GM12873 (cell line): ENCODE measurements at regions not wholly inside any gene's neighbourhood (a gene's known extent, or its start where the extent isn't known, plus 50 kb on each side); places are given as distances from the start of the nearest gene placed in this dataset.

ENCODE experiments used
- CTCF ChIP-seq: IDR thresholded peaks from 2 replicates; pipeline ENCODE4 v1.5.1; 2012; ENCODE audit warnings: low read depth, mild to moderate bottlenecking, moderate library complexity, low read length, control low read depth; ENCODE audit not compliant: insufficient read depth; ENCODE audit errors: missing control alignments

DNA sequence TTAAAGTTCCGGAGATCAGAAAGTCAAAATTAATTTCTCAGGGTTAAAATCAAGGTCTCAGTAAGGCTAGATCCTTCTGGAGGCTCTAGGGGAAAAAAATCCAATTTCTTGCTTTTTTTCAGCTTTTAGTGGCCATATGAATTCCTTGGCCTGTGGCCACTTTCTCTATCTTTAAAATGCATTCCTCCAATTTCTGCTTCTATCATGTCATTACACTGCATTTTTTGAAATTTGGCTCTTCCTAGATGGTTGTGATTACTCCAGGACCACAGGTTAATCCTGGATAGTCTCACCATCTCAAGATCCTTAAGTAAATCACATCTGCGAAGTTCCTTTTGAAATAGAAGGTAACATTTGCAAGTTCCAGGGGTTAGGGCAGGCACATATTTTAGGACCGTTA, 1294.9 kb upstream of the CITED2 start:
- no peak for TF ChIP-seq CTCF

- no peak for TF ChIP-seq CTCF
Observed at GRCh38 chr6:140663772-140664171, 1289.3 kb upstream of the CITED2 start.

DNA sequence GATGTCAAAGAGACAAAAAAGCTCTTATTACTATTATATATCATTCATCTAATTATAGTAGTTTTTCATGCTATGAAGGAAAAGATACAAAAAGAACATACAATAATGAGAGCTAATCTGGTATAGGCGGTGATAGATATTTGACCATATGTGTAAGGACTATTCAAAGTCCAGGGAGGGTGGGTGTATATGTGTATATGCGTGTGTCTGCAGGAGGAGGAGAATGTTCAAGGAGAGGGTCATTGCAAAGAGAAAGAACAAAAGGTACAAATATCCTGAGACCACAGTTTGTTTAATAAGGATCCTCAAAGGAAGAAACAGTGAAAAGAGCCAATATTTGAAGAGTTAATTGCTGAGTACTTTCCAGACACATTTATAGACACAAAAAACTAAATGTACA, 1288.6 kb upstream of the CITED2 start:
- no peak for TF ChIP-seq CTCF

GRCh38 chr6:140661691-140662090, 1287.2 kb upstream of the CITED2 start:
- no peak for TF ChIP-seq CTCF

DNA sequence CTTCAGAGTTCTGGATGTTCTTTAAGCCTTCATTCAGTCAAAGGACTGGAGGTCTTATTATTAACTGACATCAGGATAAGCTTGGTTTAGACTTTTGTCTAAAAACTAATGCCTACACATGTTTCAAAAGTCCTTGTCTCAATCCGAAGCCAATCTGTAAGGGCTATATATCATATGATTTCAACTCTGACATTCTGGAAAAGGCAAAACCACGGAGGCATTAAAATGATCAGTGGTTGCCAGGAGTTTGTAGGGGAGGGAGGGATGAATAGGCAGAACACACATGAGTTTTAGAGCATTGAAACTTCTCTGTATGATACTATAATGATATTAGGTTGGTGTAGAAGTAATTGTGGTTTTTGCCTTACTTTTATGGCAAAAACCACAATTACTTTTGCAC, 1285.8 kb upstream of the CITED2 start:
- TF ChIP-seq CTCF: no peak

GRCh38 chr6:140653972-140654371, 1279.5 kb upstream of the CITED2 start:
- TF ChIP-seq CTCF: no peak

DNA sequence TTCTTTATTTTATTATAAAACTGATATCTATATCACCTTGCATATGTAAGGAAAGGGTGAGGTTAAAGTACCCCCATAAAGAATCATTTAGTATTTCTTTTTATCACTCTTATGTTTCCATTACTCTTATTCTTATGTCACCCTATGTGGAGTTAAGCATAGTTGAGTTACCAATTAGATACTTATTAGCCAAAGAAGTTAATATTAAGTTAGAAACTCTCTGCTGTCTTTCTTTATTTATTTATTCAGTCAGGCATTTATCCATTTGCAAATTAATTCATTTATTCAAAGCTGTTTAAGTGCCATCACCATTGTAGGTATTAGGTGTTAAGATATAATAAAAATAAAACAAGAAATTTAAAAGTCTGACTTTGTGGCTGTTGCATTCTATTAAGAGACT, 1279.1 kb upstream of the CITED2 start:
- no peak for TF ChIP-seq CTCF

- no peak for TF ChIP-seq CTCF
Observed at GRCh38 chr6:140644017-140644416, 1269.6 kb upstream of the CITED2 start.
